Caco-2 (cell line): ENCODE measurements at regions not wholly inside any gene's neighbourhood (a gene's known extent, or its start where the extent isn't known, plus 50 kb on each side); places are given as distances from the start of the nearest gene placed in this dataset.

ENCODE experiments used
- BruUV-seq: library from RNA; stranded (reverse); fragments of 400-500 nt; replicated peaks from 2 replicates; lab custom pipeline; 2021; lab: Mats Ljungman, UMichigan
- CTCF ChIA-PET: fragments of 300-600 bp; sonication (Branson Sonifier 250); formaldehyde crosslinking; loops from one replicate; lab custom pipeline; 2022; ENCODE audit warnings: antibody characterized with exemption; lab: Charles Lee
- POLR2A ChIA-PET: fragments of 300-600 bp; sonication (Branson Sonifier 250); formaldehyde crosslinking; loops from one replicate; lab custom pipeline; 2022; ENCODE audit warnings: antibody characterized with exemption; lab: Charles Lee
- DNase-seq, 2 experiments: peaks; one replicate each; pipeline versions ENCODE4 v3.0.0 to v3.0.0-alpha.2; 2020 to 2022
- H3K27me3 ChIP-seq: replicated peaks from 2 replicates; pipeline ENCODE4 v1.6.0; 2011; ENCODE audit warnings: low read length; ENCODE audit not compliant: control insufficient read depth, insufficient read depth
- H3K36me3 ChIP-seq: 2 replicates; pipeline ENCODE4 v1.5.1; 2011; ENCODE audit warnings: low read length; ENCODE audit not compliant: control insufficient read depth, insufficient read depth
- H3K4me1 ChIP-seq: fragments of 250-450 bp; sonication (Bioruptor Pico); 2 replicates; pipeline ENCODE4 v1.5.1; 2020; ENCODE audit warnings: mild to moderate bottlenecking
- H3K4me3 ChIP-seq: 2 replicates; pipeline ENCODE4 v1.5.1; 2011; ENCODE audit warnings: low read depth, mild to moderate bottlenecking, control low read depth, low read length
- H3K9me3 ChIP-seq: fragments of 250-450 bp; sonication (Bioruptor Pico); 2 replicates; pipeline ENCODE4 v1.5.1; 2020; ENCODE audit warnings: mild to moderate bottlenecking, moderate library complexity
- H3K27ac Mint-ChIP-seq: one replicate; pipeline ENCODE4 v1.8.0; 2022; ENCODE audit warnings: mixed read lengths; ENCODE audit not compliant: unreplicated experiment
- H3K27me3 Mint-ChIP-seq: one replicate; pipeline ENCODE4 v1.8.0; 2022; ENCODE audit warnings: mixed read lengths; ENCODE audit not compliant: insufficient read depth, unreplicated experiment
- H3K36me3 Mint-ChIP-seq: one replicate; pipeline ENCODE4 v1.8.0; 2022; ENCODE audit warnings: mild to moderate bottlenecking, mixed read lengths; ENCODE audit not compliant: insufficient read depth, unreplicated experiment
- H3K4me1 Mint-ChIP-seq: one replicate; pipeline ENCODE4 v1.8.0; 2022; ENCODE audit warnings: low read depth, mixed read lengths; ENCODE audit not compliant: unreplicated experiment
- H3K4me3 Mint-ChIP-seq: one replicate; pipeline ENCODE4 v1.8.0; 2022; ENCODE audit warnings: mild to moderate bottlenecking, moderate library complexity, mixed read lengths; ENCODE audit not compliant: unreplicated experiment
- H3K9me3 Mint-ChIP-seq: one replicate; pipeline ENCODE4 v1.8.0; 2022; ENCODE audit warnings: mixed read lengths; ENCODE audit not compliant: unreplicated experiment
- CTCF ChIP-seq, 2 experiments: fragments of 200-600 bp in 1 of 2; IDR thresholded peaks; 1 replicate in 1 of 2; 2 replicates in 1 of 2; pipeline versions ENCODE4 v1.5.1 to v1.8.0; 2011 to 2022; ENCODE audit warnings: antibody characterized with exemption in 1 of 2, control low read depth in 1 of 2, inconsistent platforms in 1 of 2, low read depth in 1 of 2, low read length in 1 of 2, mild to moderate bottlenecking in 1 of 2, moderate library complexity in 1 of 2; ENCODE audit not compliant: insufficient read depth in 1 of 2, severe bottlenecking in 1 of 2, unreplicated experiment in 1 of 2
- intact Hi-C: fragments of 100-400 bp; cut with micrococcal nuclease; formaldehyde crosslinking; loops from one replicate; pipeline ENCODE4 v1.10.0; 2022; ENCODE audit not compliant: unreplicated experiment

GRCh38 chr13:80510686-80511085 lies 169.8 kb upstream of the SPRY2 start:
- H3K4me1 ChIP-seq, result no peaks in the 10 kb centered on the region
- CTCF ChIA-PET, result no interaction called here
- H3K27me3 ChIP-seq, result no peaks in the 10 kb centered on the region
- Mint-ChIP-seq H3K9me3 (peaks cover 10% of the 10 kb centered on the region), H3K4me1 (no peaks in the 10 kb centered on the region), H3K36me3 (no peaks in the 10 kb centered on the region), H3K4me3 (no peak overlapping the region), H3K27me3 (peaks cover 8% of the 10 kb centered on the region), H3K27ac (no peak overlapping the region)
- intact Hi-C loops, result no loop called here
- POLR2A ChIA-PET, result no interaction called here
- H3K36me3 ChIP-seq, result no peaks in the 10 kb centered on the region
- no peak for TF ChIP-seq CTCF (IDR thresholded peaks at IDR 0.05; ENCODE audit: insufficient read depth in 1 of 2, low read depth in 1 of 2, low read length in 1 of 2, severe bottlenecking in 1 of 2, unreplicated experiment in 1 of 2)
- no peak overlapping the region for H3K4me3 ChIP-seq
- H3K9me3 ChIP-seq, result 0 out of 2 replicates have a peak, but pooled peaks cover 3% of the 10 kb centered on the region
- DNase-seq, result no peak
- BruUV-seq, result no TSS peak

- no TSS peak for BruUV-seq
- Histone ChIP-seq H3K4me3 (no peak overlapping the region), H3K27me3 (no peaks in the 10 kb centered on the region), H3K4me1 (no peaks in the 10 kb centered on the region), H3K36me3 (no peaks in the 10 kb centered on the region), H3K9me3 (no peaks in the 10 kb centered on the region)
- ChIA-PET CTCF (no interaction called here), POLR2A (no interaction called here)
- H3K36me3 Mint-ChIP-seq, result no peaks in the 10 kb centered on the region
- no peak for DNase-seq
- H3K27ac Mint-ChIP-seq, result no peak overlapping the region
- H3K27me3 Mint-ChIP-seq, result peaks cover 8% of the 10 kb centered on the region
- TF ChIP-seq CTCF (IDR thresholded peaks at IDR 0.05; ENCODE audit: insufficient read depth in 1 of 2, low read depth in 1 of 2, low read length in 1 of 2, severe bottlenecking in 1 of 2, unreplicated experiment in 1 of 2), result no peak
- H3K9me3 Mint-ChIP-seq, result peaks cover 20% of the 10 kb centered on the region
- intact Hi-C loops, result no loop called here
- no peaks in the 10 kb centered on the region for H3K4me1 Mint-ChIP-seq
- no peak overlapping the region for H3K4me3 Mint-ChIP-seq
These were observed 168.3 kb upstream of the SPRY2 start for GRCh38 chr13:80509264-80509663.

- H3K27ac Mint-ChIP-seq, result no peak overlapping the region
- Histone ChIP-seq H3K4me3 (no peak overlapping the region), H3K27me3 (no peaks in the 10 kb centered on the region), H3K4me1 (no peaks in the 10 kb centered on the region), H3K36me3 (no peaks in the 10 kb centered on the region), H3K9me3 (no peaks in the 10 kb centered on the region)
- no TSS peak for BruUV-seq
- intact Hi-C loops, result no loop called here
- H3K4me3 Mint-ChIP-seq, result no peak overlapping the region
- no peaks in the 10 kb centered on the region for H3K4me1 Mint-ChIP-seq
- ChIA-PET POLR2A (no interaction called here), CTCF (no interaction called here)
- peaks cover 20% of the 10 kb centered on the region for H3K9me3 Mint-ChIP-seq
- no peak for TF ChIP-seq CTCF (IDR thresholded peaks at IDR 0.05; ENCODE audit: insufficient read depth in 1 of 2, low read depth in 1 of 2, low read length in 1 of 2, severe bottlenecking in 1 of 2, unreplicated experiment in 1 of 2)
- H3K36me3 Mint-ChIP-seq, result no peaks in the 10 kb centered on the region
- H3K27me3 Mint-ChIP-seq, result peaks cover 8% of the 10 kb centered on the region
- no peak for DNase-seq
These were observed 167.1 kb upstream of the SPRY2 start for GRCh38 chr13:80508031-80508430.
